PC-9 (cell line): ENCODE measurements at regions not wholly inside any gene's neighbourhood (a gene's known extent, or its start where the extent isn't known, plus 50 kb on each side); places are given as distances from the start of the nearest gene placed in this dataset.

ENCODE experiments used
- BruUV-seq: library from RNA; stranded (reverse); fragments of 400-500 nt; replicated peaks from 2 replicates; lab custom pipeline; 2021; lab: Mats Ljungman, UMichigan
- CTCF ChIA-PET: fragments of 300-600 bp; sonication (Branson Sonifier 250); formaldehyde crosslinking; loops from one replicate; lab custom pipeline; 2022; ENCODE audit warnings: antibody characterized with exemption; lab: Charles Lee
- POLR2A ChIA-PET: fragments of 300-600 bp; sonication (Branson Sonifier 250); formaldehyde crosslinking; loops from one replicate; lab custom pipeline; 2022; ENCODE audit warnings: antibody characterized with exemption; ENCODE audit not compliant: unreplicated experiment; lab: Charles Lee
- DNase-seq, 2 experiments: peaks; one replicate each; pipeline versions ENCODE4 v3.0.0 to v3.0.0-alpha.2; 2015 to 2022; ENCODE audit warnings: mixed read lengths in 1 of 2
- H2AFZ ChIP-seq: fragments of 200-600 bp; sonication (generic); 2 replicates; pipeline ENCODE4 v1.8.1; 2017; ENCODE audit warnings: antibody characterized with exemption
- H3F3A ChIP-seq: fragments of 200-600 bp; sonication (generic); 2 replicates; pipeline ENCODE4 v1.8.1; 2017; ENCODE audit warnings: antibody characterized with exemption, mild to moderate bottlenecking, low read depth; ENCODE audit not compliant: insufficient read depth
- H3K27ac ChIP-seq: fragments of 200-600 bp; sonication (generic); 2 replicates; pipeline ENCODE4 v1.6.1; 2016; ENCODE audit warnings: mixed run types
- H3K27me3 ChIP-seq: fragments of 200-600 bp; sonication (generic); 2 replicates; pipeline ENCODE4 v1.6.1; 2016; ENCODE audit warnings: low read depth, mixed run types; ENCODE audit not compliant: insufficient read depth
- H3K36me3 ChIP-seq: fragments of 200-600 bp; sonication (generic); 2 replicates; pipeline ENCODE4 v1.6.1; 2016; ENCODE audit warnings: low read depth, mixed run types
- H3K4me1 ChIP-seq: fragments of 200-600 bp; sonication (generic); replicated peaks from 2 replicates; pipeline ENCODE4 v1.6.1; 2016; ENCODE audit warnings: mixed run types; ENCODE audit not compliant: insufficient read depth
- H3K4me2 ChIP-seq: fragments of 200-600 bp; sonication (generic); 2 replicates; pipeline ENCODE4 v1.6.1; 2017; ENCODE audit warnings: mixed run types
- H3K4me3 ChIP-seq: fragments of 200-600 bp; sonication (generic); 2 replicates; pipeline ENCODE4 v1.6.1; 2016; ENCODE audit warnings: mixed run types
- H3K79me2 ChIP-seq: fragments of 200-600 bp; sonication (generic); 2 replicates; pipeline ENCODE4 v1.6.1; 2017; ENCODE audit warnings: low read depth, mixed run types
- H3K9me2 ChIP-seq: fragments of 200-600 bp; sonication (generic); 2 replicates; pipeline ENCODE4 v1.8.1; 2017; ENCODE audit warnings: mild to moderate bottlenecking; ENCODE audit not compliant: insufficient read depth
- H3K9me3 ChIP-seq: fragments of 200-600 bp; sonication (generic); 2 replicates; pipeline ENCODE4 v1.8.1; 2016; ENCODE audit warnings: low read depth; ENCODE audit not compliant: insufficient read depth
- H4K20me1 ChIP-seq: fragments of 200-600 bp; sonication (generic); 2 replicates; pipeline ENCODE4 v1.8.1; 2017; ENCODE audit not compliant: insufficient read depth
- CTCF ChIP-seq: fragments of 200-600 bp; sonication (generic); conservative IDR thresholded peaks from 2 replicates; pipeline ENCODE4 v1.6.1; 2017; ENCODE audit warnings: mixed run types, antibody characterized with exemption, mild to moderate bottlenecking, moderate library complexity
- EZH2 ChIP-seq: fragments of 200-600 bp; sonication (generic); IDR thresholded peaks from 2 replicates; pipeline ENCODE4 v1.8.0; 2017; ENCODE audit warnings: antibody characterized with exemption, low read depth
- intact Hi-C: fragments of 100-400 bp; cut with micrococcal nuclease; formaldehyde crosslinking; loops from one replicate; pipeline ENCODE4 v1.10.0; 2022; ENCODE audit not compliant: unreplicated experiment

GRCh38 chr20:6560978-6561377, 206.5 kb upstream of the BMP2 start:
- H3K27ac ChIP-seq: no peak overlapping the region
- DNase-seq: no peak
- intact Hi-C loops: no loop called here

GRCh38 chr20:6559791-6560190, 207.7 kb upstream of the BMP2 start:
- DNase-seq: no peak
- POLR2A ChIA-PET: no interaction called here
- no peaks in the 10 kb centered on the region for H3K36me3 ChIP-seq

More at GRCh38 chr20:6560978-6561377, 206.5 kb upstream of the BMP2 start:
- ChIA-PET POLR2A (interaction anchor here (0.6 kb wide), 1 partner anchor 125 kb away, joined by 5 read pairs; no protein-coding TSS in a partner anchor), CTCF (no interaction called here)
- no peaks in the 10 kb centered on the region for H4K20me1 ChIP-seq
- no peaks in the 10 kb centered on the region for H3K27me3 ChIP-seq
- peak overlapping the region; percentile 14; the same call in 1 of the 2 replicates for H3K4me3 ChIP-seq
- TF ChIP-seq CTCF: no peak
- no peak for TF ChIP-seq EZH2
- H3K36me3 ChIP-seq: no peaks in the 10 kb centered on the region
- no peaks in the 10 kb centered on the region for H3K9me2 ChIP-seq
- no peaks in the 10 kb centered on the region for H3K4me1 ChIP-seq
- H3K9me3 ChIP-seq: no peaks in the 10 kb centered on the region
- H2AFZ ChIP-seq: peak overlapping the region; percentile 41; the same call in 1 of the 2 replicates
- H3K4me2 ChIP-seq: peak overlapping the region; percentile 58
- no peaks in the 10 kb centered on the region for H3K79me2 ChIP-seq
- H3F3A ChIP-seq: no peaks in the 10 kb centered on the region
- BruUV-seq: no TSS peak

GRCh38 chr20:6558341-6558740, 209.1 kb upstream of the BMP2 start:
- no peak for TF ChIP-seq EZH2
- TF ChIP-seq CTCF: no peak
- Histone ChIP-seq H3K9me3 (no peaks in the 10 kb centered on the region), H3F3A (no peaks in the 10 kb centered on the region), H3K27ac (no peak overlapping the region), H3K79me2 (no peaks in the 10 kb centered on the region), H3K9me2 (no peaks in the 10 kb centered on the region), H3K4me2 (no peak overlapping the region), H3K36me3 (no peaks in the 10 kb centered on the region), H4K20me1 (no peaks in the 10 kb centered on the region), H3K4me1 (no peaks in the 10 kb centered on the region), H3K27me3 (no peaks in the 10 kb centered on the region), H2AFZ (no peak overlapping the region), H3K4me3 (no peak overlapping the region)
- DNase-seq: no peak
- POLR2A ChIA-PET: no interaction called here
- intact Hi-C loops: no loop called here
- CTCF ChIA-PET: no interaction called here
- no TSS peak for BruUV-seq

More at GRCh38 chr20:6559791-6560190, 207.7 kb upstream of the BMP2 start:
- H3K4me1 ChIP-seq: no peaks in the 10 kb centered on the region
- no peaks in the 10 kb centered on the region for H3F3A ChIP-seq
- TF ChIP-seq CTCF (no peak), EZH2 (no peak)
- no peak overlapping the region for H3K27ac ChIP-seq
- no peaks in the 10 kb centered on the region for H3K27me3 ChIP-seq
- H3K9me3 ChIP-seq: no peaks in the 10 kb centered on the region
- H3K4me2 ChIP-seq: no peak overlapping the region
- H2AFZ ChIP-seq: no peak overlapping the region
- no peaks in the 10 kb centered on the region for H3K9me2 ChIP-seq
- intact Hi-C loops: no loop called here
- no peaks in the 10 kb centered on the region for H4K20me1 ChIP-seq
- H3K4me3 ChIP-seq: no peak overlapping the region
- CTCF ChIA-PET: interaction anchor here (0.6 kb wide), 1 partner anchor 89 kb away, joined by 3 read pairs; no protein-coding TSS in a partner anchor
- BruUV-seq: no TSS peak
- no peaks in the 10 kb centered on the region for H3K79me2 ChIP-seq
